ENCODE measurements at regions not wholly inside any gene's neighbourhood (a gene's known extent, or its start where the extent isn't known, plus 50 kb on each side); places are given as distances from the start of the nearest gene placed in this dataset.

- DNase-seq (ENCODE audit: low spot score) = peak; percentile 45
- no TSS peak for BruUV-seq (replicated peaks)
Observed at GRCh38 chr15:75107908-75108838, 84.8 kb downstream of the PPCDC start.

GRCh38 chr15:75109021-75109735 lies 85.8 kb downstream of the PPCDC start:
- TF ChIP-seq EZH2 (IDR thresholded peaks at IDR 0.05; ENCODE audit: borderline replicate concordance, low read depth, low read length, poor library complexity, severe bottlenecking) (no peak), CTCF (conservative IDR thresholded peaks at IDR 0.05; ENCODE audit: low read depth, low read length) (no peak)
- Histone ChIP-seq H3K4me3 (ENCODE audit: low read depth, low read length, poor library complexity, severe bottlenecking) (no peak overlapping the region), H3K27ac (ENCODE audit: low read depth, low read length, poor library complexity, severe bottlenecking) (no peak overlapping the region), H3K4me1 (ENCODE audit: insufficient read depth, low read length, poor library complexity, severe bottlenecking) (no peaks in the 10 kb centered on the region), H3K36me3 (ENCODE audit: insufficient read depth, low read length, poor library complexity, severe bottlenecking) (no peaks in the 10 kb centered on the region), H3K9me3 (ENCODE audit: low read depth, low read length, poor library complexity, severe bottlenecking) (peaks cover 2% of the 10 kb centered on the region), H3K27me3 (replicated peaks; ENCODE audit: insufficient read depth, low read depth, low read length, poor library complexity) (no peaks in the 10 kb centered on the region)
- DNase-seq (ENCODE audit: low spot score) = no peak
- CTCF ChIA-PET = no interaction called here
- BruUV-seq (replicated peaks) = no TSS peak
- POLR2A ChIA-PET (ENCODE audit: low non-redundant PET) = no interaction called here
- intact Hi-C loops (cut with micrococcal nuclease; ENCODE audit: unreplicated experiment) = no loop called here

More at GRCh38 chr15:75107908-75108838, 84.8 kb downstream of the PPCDC start:
- no peak overlapping the region for H3K4me3 ChIP-seq (ENCODE audit: low read depth, low read length, poor library complexity, severe bottlenecking)
- no peaks in the 10 kb centered on the region for H3K4me1 ChIP-seq (ENCODE audit: insufficient read depth, low read length, poor library complexity, severe bottlenecking)
- TF ChIP-seq EZH2 (IDR thresholded peaks at IDR 0.05; ENCODE audit: borderline replicate concordance, low read depth, low read length, poor library complexity, severe bottlenecking) (no peak), CTCF (conservative IDR thresholded peaks at IDR 0.05; ENCODE audit: low read depth, low read length) (no peak)
- ChIA-PET CTCF (no interaction called here), POLR2A (ENCODE audit: low non-redundant PET) (no interaction called here)
- H3K27ac ChIP-seq (ENCODE audit: low read depth, low read length, poor library complexity, severe bottlenecking) = no peak overlapping the region
- intact Hi-C loops (cut with micrococcal nuclease; ENCODE audit: unreplicated experiment) = no loop called here
- H3K36me3 ChIP-seq (ENCODE audit: insufficient read depth, low read length, poor library complexity, severe bottlenecking) = no peaks in the 10 kb centered on the region
- peaks cover under 1% of the 10 kb centered on the region for H3K9me3 ChIP-seq (ENCODE audit: low read depth, low read length, poor library complexity, severe bottlenecking)
- H3K27me3 ChIP-seq (replicated peaks; ENCODE audit: insufficient read depth, low read depth, low read length, poor library complexity) = no peaks in the 10 kb centered on the region

GRCh38 chr15:75109736-75110130 lies 86.3 kb downstream of the PPCDC start:
- POLR2A ChIA-PET (ENCODE audit: low non-redundant PET) = no interaction called here
- no peak overlapping the region for H3K27ac ChIP-seq (ENCODE audit: low read depth, low read length, poor library complexity, severe bottlenecking)
- TF ChIP-seq EZH2 (IDR thresholded peaks at IDR 0.05; ENCODE audit: borderline replicate concordance, low read depth, low read length, poor library complexity, severe bottlenecking) (no peak), CTCF (conservative IDR thresholded peaks at IDR 0.05; ENCODE audit: low read depth, low read length) (no peak)
- no TSS peak for BruUV-seq (replicated peaks)
- CTCF ChIA-PET = no interaction called here
- H3K4me3 ChIP-seq (ENCODE audit: low read depth, low read length, poor library complexity, severe bottlenecking) = no peak overlapping the region
- H3K4me1 ChIP-seq (ENCODE audit: insufficient read depth, low read length, poor library complexity, severe bottlenecking) = no peaks in the 10 kb centered on the region
- H3K27me3 ChIP-seq (replicated peaks; ENCODE audit: insufficient read depth, low read depth, low read length, poor library complexity) = no peaks in the 10 kb centered on the region
- H3K36me3 ChIP-seq (ENCODE audit: insufficient read depth, low read length, poor library complexity, severe bottlenecking) = no peaks in the 10 kb centered on the region
- intact Hi-C loops (cut with micrococcal nuclease; ENCODE audit: unreplicated experiment) = no loop called here
- DNase-seq (ENCODE audit: low spot score) = no peak
- peaks cover 2% of the 10 kb centered on the region for H3K9me3 ChIP-seq (ENCODE audit: low read depth, low read length, poor library complexity, severe bottlenecking)

Measured in A673 (cell line).